ENCODE measurements at regions not wholly inside any gene's neighbourhood (a gene's known extent, or its start where the extent isn't known, plus 50 kb on each side); places are given as distances from the start of the nearest gene placed in this dataset.

DNA sequence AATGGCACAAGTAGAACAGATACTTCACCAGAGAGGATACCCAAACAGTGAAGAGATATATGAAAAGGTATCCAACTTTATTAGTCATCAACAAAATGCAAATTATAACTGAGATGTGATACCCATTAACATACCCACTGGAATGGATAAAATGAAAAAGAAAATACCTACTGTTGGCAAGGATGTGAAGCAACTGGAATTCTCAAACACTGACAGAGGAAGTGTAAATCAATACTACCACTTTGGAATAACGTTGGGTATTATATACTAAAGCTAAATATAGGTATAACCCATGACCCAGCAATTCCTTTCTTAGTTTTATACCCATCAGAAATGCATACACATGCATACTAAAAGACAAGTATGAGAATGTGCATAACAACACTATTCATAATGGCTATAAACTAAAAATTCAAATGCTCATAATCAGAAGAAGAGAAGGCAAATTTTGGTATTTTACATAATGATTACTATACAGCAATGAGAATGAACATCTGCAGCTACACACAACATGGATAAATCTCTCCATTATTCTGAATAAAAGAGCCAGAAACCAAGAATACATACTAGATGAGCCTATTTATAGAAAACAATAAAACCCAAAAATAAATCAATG is 80.6 kb downstream of the RPL27A start:
- H3K27ac ChIP-seq = no peak overlapping the region
- TF ChIP-seq, protein P1, sequence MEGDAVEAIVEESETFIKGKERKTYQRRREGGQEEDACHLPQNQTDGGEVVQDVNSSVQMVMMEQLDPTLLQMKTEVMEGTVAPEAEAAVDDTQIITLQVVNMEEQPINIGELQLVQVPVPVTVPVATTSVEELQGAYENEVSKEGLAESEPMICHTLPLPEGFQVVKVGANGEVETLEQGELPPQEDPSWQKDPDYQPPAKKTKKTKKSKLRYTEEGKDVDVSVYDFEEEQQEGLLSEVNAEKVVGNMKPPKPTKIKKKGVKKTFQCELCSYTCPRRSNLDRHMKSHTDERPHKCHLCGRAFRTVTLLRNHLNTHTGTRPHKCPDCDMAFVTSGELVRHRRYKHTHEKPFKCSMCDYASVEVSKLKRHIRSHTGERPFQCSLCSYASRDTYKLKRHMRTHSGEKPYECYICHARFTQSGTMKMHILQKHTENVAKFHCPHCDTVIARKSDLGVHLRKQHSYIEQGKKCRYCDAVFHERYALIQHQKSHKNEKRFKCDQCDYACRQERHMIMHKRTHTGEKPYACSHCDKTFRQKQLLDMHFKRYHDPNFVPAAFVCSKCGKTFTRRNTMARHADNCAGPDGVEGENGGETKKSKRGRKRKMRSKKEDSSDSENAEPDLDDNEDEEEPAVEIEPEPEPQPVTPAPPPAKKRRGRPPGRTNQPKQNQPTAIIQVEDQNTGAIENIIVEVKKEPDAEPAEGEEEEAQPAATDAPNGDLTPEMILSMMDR (conservative IDR thresholded peaks at IDR 0.05) = no peak

DNA sequence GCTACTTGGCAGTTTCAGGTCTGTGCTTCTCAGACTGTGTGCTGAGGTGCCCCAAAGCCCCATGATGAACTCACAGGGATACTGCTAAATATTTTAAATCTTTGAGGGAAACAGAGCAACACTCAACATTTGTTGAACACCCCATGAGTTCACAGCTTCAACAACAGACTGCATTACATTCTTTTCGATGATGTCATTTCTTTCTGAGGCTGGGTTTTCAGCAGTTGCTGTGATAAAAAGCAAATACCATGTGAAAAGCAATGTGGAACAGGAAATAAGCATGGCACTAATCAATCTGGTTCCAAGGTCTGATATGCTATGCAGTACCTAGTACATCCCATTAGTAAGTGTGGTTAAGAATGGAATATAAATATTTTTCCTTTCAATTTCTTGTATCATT is 82.7 kb downstream of the RPL27A start:
- H3K27ac ChIP-seq = no peak overlapping the region
- TF ChIP-seq, protein P1 (conservative IDR thresholded peaks at IDR 0.05) = no peak

DNA sequence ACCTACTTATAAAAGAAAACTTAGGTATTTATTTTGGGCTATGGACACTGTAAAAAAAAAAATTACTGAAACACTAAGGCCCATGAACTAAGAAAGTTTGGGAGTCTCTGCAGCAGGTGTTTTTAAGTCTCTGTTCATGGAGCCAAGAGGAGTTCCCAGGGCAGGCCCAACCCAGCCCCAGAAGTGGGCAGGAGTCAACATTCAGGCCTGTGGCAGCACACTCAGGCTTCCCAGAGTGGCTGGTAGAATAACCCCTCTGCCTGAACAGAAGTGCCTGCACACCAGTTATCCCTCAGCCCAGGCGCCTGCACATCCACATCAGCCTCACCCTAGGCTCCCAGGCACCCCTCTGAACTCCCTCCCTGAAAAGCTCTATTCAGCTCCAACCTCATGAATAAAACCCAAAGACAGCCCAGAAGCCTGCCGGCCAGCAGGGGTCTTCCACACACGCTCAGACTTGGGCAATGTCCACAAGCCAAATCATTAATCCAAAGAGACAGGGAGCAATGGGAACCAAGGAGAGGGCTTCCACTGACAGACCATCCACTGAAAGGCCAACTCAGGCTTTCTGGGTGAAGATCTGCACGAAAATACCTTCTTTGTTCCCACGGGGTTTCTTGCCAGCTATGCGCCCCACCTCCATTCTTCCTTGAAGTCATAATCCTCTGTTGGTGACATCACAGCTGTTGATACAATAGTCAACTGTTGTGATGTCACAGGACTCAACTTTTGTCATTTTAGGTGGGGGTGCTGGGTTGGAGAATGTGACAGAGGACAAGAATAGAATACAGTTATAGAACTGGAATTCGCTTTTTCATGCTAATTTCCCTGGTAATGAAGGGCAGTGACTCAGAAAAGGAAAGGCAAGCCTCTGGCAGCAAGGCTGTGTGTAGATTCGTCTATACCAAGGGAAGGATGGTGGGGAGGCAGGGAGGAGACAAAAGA is 83.7 kb downstream of the RPL27A start:
- no peak overlapping the region for H3K27ac ChIP-seq
- TF ChIP-seq, protein P1 (conservative IDR thresholded peaks at IDR 0.05) = no peak

DNA sequence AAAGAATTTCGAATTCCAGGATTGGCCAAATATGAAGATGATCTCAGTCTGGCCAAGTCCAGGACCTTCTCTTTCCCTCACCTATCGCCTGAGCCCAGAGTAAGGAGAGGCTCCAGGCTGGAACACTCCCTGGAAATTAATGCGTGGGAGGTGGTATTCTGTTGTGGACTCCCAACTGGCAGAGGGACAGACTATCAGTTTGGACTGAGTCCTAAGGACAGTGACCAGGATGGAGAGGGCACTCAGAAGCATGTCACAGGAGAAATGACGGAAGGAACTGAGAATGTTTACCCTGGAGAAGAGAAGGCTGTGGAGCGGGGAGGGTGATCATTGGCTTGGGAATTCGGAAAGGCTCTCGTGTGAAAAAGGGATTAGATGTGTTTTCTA is 84.4 kb downstream of the RPL27A start:
- TF ChIP-seq, protein P1 (conservative IDR thresholded peaks at IDR 0.05) = no peak
- H3K27ac ChIP-seq = no peak overlapping the region

DNA sequence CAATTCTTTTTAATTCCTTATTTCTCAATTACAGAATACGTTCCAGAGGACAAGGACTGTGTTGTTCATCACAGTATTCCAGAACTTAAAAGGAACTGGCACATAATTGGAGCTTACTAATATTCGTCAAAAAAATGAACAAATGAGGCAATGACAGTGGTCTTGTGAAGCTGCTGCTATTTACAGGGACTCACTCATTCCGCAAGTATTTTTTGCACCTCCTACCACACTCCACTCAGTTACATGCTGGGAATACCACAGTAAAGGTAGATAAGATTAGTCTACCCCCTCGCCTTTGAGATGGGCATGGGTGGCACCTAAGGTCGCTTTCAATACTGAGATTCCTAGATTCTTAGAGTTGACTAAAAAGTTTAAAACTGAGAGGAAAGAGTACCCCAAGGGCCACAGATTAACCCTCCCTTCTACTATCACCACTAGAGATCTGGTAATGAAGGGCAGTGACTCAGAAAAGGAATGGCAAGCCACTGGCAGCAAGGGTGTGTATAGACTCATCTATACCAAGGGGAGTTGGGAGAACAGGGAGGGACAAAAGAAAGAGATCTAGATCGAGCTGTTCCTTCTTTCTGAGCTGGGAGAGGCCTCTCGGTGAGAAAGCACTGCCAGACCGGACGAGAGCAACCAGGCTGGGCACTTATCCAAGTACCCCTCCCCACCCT is 85.0 kb downstream of the RPL27A start:
- H3K27ac ChIP-seq = no peak overlapping the region
- TF ChIP-seq, protein P1 (conservative IDR thresholded peaks at IDR 0.05) = no peak

DNA sequence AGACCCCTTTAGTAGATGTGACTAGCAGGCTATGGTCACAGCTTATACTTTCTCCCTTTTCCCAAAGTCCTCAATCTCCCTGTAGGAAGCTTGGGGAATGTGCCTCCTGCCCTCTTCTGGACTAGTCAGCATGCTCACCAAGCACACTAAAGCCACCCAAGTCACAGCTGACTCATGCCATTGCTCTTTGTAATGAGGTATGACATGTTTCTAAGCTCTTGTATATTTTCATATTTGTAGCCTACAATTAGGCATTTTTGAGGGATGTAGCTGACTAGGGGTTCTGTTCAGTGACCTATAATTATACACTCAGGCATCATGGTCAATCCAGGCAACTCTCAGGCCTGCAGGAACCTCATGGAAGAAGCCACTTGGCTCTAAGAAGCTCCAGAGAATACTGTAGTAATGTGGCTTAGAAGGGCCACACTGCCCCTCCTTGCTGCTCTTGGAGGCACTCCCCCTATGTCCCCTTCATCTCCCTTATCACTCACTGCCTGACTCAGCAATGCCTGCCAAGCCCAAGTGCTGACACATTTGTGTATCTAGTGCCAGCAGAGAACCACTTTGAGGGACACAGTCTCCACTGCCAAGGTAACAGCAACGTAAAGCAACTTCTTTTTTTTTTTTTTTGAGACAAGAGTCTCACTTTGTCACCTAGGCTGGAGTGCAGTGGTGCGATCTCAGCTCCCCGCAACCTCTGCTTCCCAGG is 86.2 kb downstream of the RPL27A start:
- H3K27ac ChIP-seq = no peak overlapping the region
- TF ChIP-seq, protein P1 (conservative IDR thresholded peaks at IDR 0.05) = no peak

All from VCaP (cell line).